ENCODE measurements at regions not wholly inside any gene's neighbourhood (a gene's known extent, or its start where the extent isn't known, plus 50 kb on each side); places are given as distances from the start of the nearest gene placed in this dataset.

- no peak for TF ChIP-seq CTCF (conservative IDR thresholded peaks at IDR 0.05)
- TF ChIP-seq ZFX (IDR thresholded peaks at IDR 0.05): no peak
Observed at GRCh38 chr12:17982556-17982955, 107.4 kb downstream of the RERGL start.
